GM12875 (cell line): ENCODE measurements at regions not wholly inside any gene's neighbourhood (a gene's known extent, or its start where the extent isn't known, plus 50 kb on each side); places are given as distances from the start of the nearest gene placed in this dataset.

ENCODE experiments used
- H3K4me3 ChIP-seq: one replicate; pipeline ENCODE4 v1.5.1; 2011; ENCODE audit warnings: low read depth, low read length, control low read depth
- TF ChIP-seq, protein P1 (sequence below): IDR thresholded peaks from 2 replicates; pipeline ENCODE4 v1.5.1; 2011; ENCODE audit warnings: low read depth, mild to moderate bottlenecking, control low read depth, inconsistent platforms, low read length, moderate library complexity, borderline replicate concordance; ENCODE audit not compliant: insufficient read depth

DNA sequence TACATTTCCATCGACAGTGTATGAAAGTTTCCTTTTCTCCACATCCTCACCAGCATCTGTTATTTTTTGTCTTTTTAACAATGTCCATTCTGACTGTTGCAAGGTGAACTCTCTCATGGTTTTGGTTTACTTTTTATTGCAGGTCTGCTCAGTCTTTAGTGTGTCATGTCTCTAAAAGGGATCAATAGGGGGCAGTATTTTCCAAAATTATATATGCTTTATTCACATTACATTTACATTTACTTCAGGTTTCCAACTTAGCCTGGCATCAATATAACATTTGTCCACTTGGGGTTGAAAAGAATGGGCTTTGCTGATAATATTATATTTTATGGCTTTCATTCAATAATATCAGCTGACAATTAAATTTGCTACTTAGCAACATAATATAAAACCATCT lies 265.0 kb upstream of the SLITRK2 start:
- no peak overlapping the region for H3K4me3 ChIP-seq
- TF ChIP-seq, protein P1, sequence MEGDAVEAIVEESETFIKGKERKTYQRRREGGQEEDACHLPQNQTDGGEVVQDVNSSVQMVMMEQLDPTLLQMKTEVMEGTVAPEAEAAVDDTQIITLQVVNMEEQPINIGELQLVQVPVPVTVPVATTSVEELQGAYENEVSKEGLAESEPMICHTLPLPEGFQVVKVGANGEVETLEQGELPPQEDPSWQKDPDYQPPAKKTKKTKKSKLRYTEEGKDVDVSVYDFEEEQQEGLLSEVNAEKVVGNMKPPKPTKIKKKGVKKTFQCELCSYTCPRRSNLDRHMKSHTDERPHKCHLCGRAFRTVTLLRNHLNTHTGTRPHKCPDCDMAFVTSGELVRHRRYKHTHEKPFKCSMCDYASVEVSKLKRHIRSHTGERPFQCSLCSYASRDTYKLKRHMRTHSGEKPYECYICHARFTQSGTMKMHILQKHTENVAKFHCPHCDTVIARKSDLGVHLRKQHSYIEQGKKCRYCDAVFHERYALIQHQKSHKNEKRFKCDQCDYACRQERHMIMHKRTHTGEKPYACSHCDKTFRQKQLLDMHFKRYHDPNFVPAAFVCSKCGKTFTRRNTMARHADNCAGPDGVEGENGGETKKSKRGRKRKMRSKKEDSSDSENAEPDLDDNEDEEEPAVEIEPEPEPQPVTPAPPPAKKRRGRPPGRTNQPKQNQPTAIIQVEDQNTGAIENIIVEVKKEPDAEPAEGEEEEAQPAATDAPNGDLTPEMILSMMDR, result no peak

DNA sequence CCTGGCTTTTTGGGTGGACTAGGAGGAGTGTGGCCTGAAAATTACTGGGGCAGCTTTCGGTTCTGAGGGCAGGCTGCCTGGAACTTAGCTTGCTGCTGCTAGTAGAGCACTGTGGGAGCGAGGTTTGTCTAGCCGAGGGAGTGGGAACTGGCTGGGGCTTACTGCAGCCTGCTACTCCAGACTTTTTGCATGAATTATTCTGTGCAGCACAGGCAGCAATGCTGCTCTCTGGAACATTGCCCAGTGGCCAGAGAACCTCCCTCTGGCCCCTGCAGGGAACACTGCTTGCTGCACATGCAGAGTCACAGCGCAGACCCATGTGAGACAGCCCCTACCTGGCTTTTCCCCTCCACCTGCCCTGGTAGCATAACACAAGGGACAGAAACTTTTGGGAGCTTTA lies 263.9 kb upstream of the SLITRK2 start:
- no peak overlapping the region for H3K4me3 ChIP-seq
- TF ChIP-seq, protein P1, result no peak

DNA sequence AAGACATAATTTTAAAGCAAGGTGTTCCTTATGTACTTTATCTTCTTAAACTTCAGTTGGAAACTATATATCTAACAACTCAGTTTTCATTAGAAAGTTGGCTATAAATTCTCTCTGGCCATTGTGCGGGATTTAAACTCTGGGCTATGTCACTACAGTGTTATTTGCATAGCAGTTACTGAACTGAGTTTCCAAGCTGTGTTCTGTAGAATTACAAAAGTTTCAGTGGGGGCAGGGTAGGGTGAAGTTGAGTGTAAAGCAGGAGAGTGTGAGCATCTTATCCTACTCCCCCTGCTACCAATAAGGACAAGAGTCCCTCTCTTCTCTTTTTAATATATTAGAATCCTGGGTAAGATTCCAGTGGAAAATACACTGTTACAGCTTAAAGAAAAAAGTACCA lies 254.5 kb upstream of the SLITRK2 start:
- TF ChIP-seq, protein P1, result no peak

DNA sequence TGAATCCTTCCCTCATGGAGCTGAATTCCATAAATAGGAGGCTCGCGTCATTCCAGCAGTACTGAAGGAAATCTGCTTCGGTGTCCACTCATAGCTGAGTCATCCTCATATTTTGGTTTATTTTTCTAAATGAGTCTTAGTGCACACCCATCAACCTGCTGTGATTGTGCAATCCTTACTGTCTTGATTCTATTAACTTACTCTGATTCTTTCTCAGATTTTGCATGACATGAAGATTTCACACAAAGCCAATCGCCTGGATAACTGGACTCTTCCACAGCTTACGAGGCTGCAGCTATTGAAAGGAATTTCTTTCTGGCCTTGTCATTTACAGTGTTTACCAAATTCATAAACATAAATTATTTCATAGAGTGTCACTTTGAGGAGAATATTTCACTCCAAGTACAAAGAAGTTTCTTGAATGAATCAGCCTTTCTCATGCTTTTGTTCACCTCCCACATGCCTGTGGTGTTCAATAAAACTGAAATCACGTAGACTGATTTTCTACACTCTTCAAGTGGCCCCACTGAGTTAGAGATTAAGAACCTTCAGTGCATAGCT lies 207.6 kb upstream of the SLITRK2 start:
- TF ChIP-seq, protein P1, result no peak

More for the DNA sequence above, 254.5 kb upstream of the SLITRK2 start:
- no peak overlapping the region for H3K4me3 ChIP-seq

DNA sequence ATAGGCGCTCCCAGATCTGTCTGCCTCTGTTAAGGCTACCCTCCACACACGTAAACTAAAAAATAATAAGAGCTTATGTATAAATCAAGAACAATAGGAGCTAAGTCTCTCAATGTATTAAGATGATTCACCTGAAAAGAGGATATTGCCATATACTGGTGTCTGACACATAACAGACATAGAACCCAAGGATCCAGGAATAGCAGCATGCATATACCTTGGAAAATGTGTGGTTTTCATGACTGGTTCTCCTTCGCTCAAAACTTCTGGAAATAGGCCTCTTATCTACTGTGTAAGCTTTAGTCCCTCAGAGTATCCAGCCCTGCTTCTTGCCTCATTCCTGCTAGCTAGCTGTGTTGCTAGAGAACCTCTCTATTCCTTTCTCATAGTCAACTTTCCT lies 203.7 kb upstream of the SLITRK2 start:
- H3K4me3 ChIP-seq, result no peak overlapping the region
- TF ChIP-seq, protein P1, result no peak

More for the DNA sequence above, 207.6 kb upstream of the SLITRK2 start:
- H3K4me3 ChIP-seq, result no peak overlapping the region

DNA sequence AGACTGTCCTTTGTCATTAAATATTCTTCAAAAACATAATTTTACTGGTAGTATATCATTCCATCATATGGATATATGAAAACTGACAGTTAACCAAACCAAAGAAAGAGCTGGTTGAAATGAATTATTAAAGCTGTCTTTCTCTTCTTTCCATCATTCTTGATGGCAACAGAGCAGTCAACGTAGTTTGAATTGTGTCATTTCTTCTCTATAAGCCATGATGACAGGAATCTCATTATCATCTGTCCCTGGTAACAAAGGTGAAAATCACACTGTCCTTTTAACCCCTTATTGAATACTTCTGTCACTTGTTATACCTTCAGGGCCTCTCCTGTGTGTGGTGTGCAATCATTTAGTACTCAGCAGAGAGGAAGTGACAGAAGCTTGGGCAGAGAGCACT lies 197.0 kb upstream of the SLITRK2 start:
- TF ChIP-seq, protein P1, result no peak

DNA sequence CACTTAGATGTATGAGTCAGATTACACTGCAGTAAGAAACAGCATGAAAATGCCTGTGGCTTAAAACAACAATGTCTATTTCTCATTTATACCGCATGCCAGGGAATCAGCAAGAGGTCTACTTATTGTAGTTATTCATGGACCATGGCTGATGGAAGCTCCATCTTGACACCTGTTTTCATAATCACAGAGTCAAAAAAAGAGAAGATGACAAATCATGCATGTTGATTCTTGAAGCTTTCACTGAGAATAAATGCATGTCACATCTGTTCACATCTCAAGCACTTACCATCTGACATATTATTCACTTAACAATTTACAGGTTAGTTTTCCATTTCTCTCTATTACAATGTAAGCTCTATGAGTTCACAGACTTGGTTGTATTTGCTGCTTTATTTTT lies 194.2 kb upstream of the SLITRK2 start:
- TF ChIP-seq, protein P1, result no peak
- no peak overlapping the region for H3K4me3 ChIP-seq

More for the DNA sequence above, 197.0 kb upstream of the SLITRK2 start:
- no peak overlapping the region for H3K4me3 ChIP-seq
